ENCODE measurements at regions not wholly inside any gene's neighbourhood (a gene's known extent, or its start where the extent isn't known, plus 50 kb on each side); places are given as distances from the start of the nearest gene placed in this dataset.

- H3K4me3 ChIP-seq, result no peak overlapping the region
- H3K36me3 ChIP-seq (ENCODE audit: low read depth), result no peaks in the 10 kb centered on the region
- no peak for ATAC-seq
- H3K9me3 ChIP-seq, result no peaks in the 10 kb centered on the region
- no peaks in the 10 kb centered on the region for H3K4me1 ChIP-seq (ENCODE audit: low read depth)
- TF ChIP-seq CTCF (IDR thresholded peaks at IDR 0.05), result no peak
- no peak for DNase-seq
- intact Hi-C loops (cut with DNase I, micrococcal nuclease), result no loop called here
Observed at GRCh38 chr9:38158628-38159027, 89.6 kb upstream of the SHB start.

GRCh38 chr9:38157711-38158110 is 88.7 kb upstream of the SHB start:
- no peak for DNase-seq
- intact Hi-C loops (cut with DNase I, micrococcal nuclease), result no loop called here

GRCh38 chr9:38154501-38155421 is 85.7 kb upstream of the SHB start:
- ATAC-seq (no peak), DNase-seq (no peak)
- no peak for TF ChIP-seq CTCF (IDR thresholded peaks at IDR 0.05)
- Histone ChIP-seq H3K36me3 (ENCODE audit: low read depth) (no peaks in the 10 kb centered on the region), H3K9me3 (no peaks in the 10 kb centered on the region), H3K4me1 (ENCODE audit: low read depth) (no peaks in the 10 kb centered on the region), H3K4me3 (no peak overlapping the region)
- intact Hi-C loops (cut with DNase I, micrococcal nuclease), result no loop called here

More at GRCh38 chr9:38157711-38158110, 88.7 kb upstream of the SHB start:
- no peaks in the 10 kb centered on the region for H3K36me3 ChIP-seq (ENCODE audit: low read depth)
- no peaks in the 10 kb centered on the region for H3K9me3 ChIP-seq
- ATAC-seq, result no peak
- TF ChIP-seq CTCF (IDR thresholded peaks at IDR 0.05), result no peak
- no peaks in the 10 kb centered on the region for H3K4me1 ChIP-seq (ENCODE audit: low read depth)
- H3K4me3 ChIP-seq, result no peak overlapping the region

- Histone ChIP-seq H3K4me1 (ENCODE audit: low read depth) (no peaks in the 10 kb centered on the region), H3K36me3 (ENCODE audit: low read depth) (no peaks in the 10 kb centered on the region), H3K9me3 (no peaks in the 10 kb centered on the region), H3K4me3 (no peak overlapping the region)
- no peak for TF ChIP-seq CTCF (IDR thresholded peaks at IDR 0.05)
- no peak for DNase-seq
- intact Hi-C loops (cut with DNase I, micrococcal nuclease), result no loop called here
- no peak for ATAC-seq
Observed at GRCh38 chr9:38153910-38154291, 84.9 kb upstream of the SHB start.

GRCh38 chr9:38153152-38153909 is 84.3 kb upstream of the SHB start:
- no peaks in the 10 kb centered on the region for H3K9me3 ChIP-seq
- DNase-seq (no peak), ATAC-seq (no peak)
- no peaks in the 10 kb centered on the region for H3K36me3 ChIP-seq (ENCODE audit: low read depth)
- no peak for TF ChIP-seq CTCF (IDR thresholded peaks at IDR 0.05)
- intact Hi-C loops (cut with DNase I, micrococcal nuclease), result no loop called here
- H3K4me1 ChIP-seq (ENCODE audit: low read depth), result no peaks in the 10 kb centered on the region
- no peak overlapping the region for H3K4me3 ChIP-seq

All from mucosa of descending colon (tissue), 3 donors.